PC-9 (cell line): ENCODE measurements at regions not wholly inside any gene's neighbourhood (a gene's known extent, or its start where the extent isn't known, plus 50 kb on each side); places are given as distances from the start of the nearest gene placed in this dataset.

Experiments used
- BruUV-seq: library from RNA; stranded (reverse); fragments of 400-500 nt; replicated peaks from 2 replicates; lab custom pipeline; 2021; lab: Mats Ljungman, UMichigan
- CTCF ChIA-PET: fragments of 300-600 bp; sonication (Branson Sonifier 250); formaldehyde crosslinking; loops from one replicate; lab custom pipeline; 2022; ENCODE audit warnings: antibody characterized with exemption; lab: Charles Lee
- POLR2A ChIA-PET: fragments of 300-600 bp; sonication (Branson Sonifier 250); formaldehyde crosslinking; loops from one replicate; lab custom pipeline; 2022; ENCODE audit warnings: antibody characterized with exemption; ENCODE audit not compliant: unreplicated experiment; lab: Charles Lee
- DNase-seq, 2 experiments: peaks; one replicate each; pipeline versions ENCODE4 v3.0.0 to v3.0.0-alpha.2; 2015 to 2022; ENCODE audit warnings: mixed read lengths in 1 of 2
- H2AFZ ChIP-seq: fragments of 200-600 bp; sonication (generic); 2 replicates; pipeline ENCODE4 v1.8.1; 2017; ENCODE audit warnings: antibody characterized with exemption
- H3F3A ChIP-seq: fragments of 200-600 bp; sonication (generic); 2 replicates; pipeline ENCODE4 v1.8.1; 2017; ENCODE audit warnings: antibody characterized with exemption, mild to moderate bottlenecking, low read depth; ENCODE audit not compliant: insufficient read depth
- H3K27ac ChIP-seq: fragments of 200-600 bp; sonication (generic); 2 replicates; pipeline ENCODE4 v1.6.1; 2016; ENCODE audit warnings: mixed run types
- H3K27me3 ChIP-seq: fragments of 200-600 bp; sonication (generic); 2 replicates; pipeline ENCODE4 v1.6.1; 2016; ENCODE audit warnings: low read depth, mixed run types; ENCODE audit not compliant: insufficient read depth
- H3K36me3 ChIP-seq: fragments of 200-600 bp; sonication (generic); 2 replicates; pipeline ENCODE4 v1.6.1; 2016; ENCODE audit warnings: low read depth, mixed run types
- H3K4me1 ChIP-seq: fragments of 200-600 bp; sonication (generic); replicated peaks from 2 replicates; pipeline ENCODE4 v1.6.1; 2016; ENCODE audit warnings: mixed run types; ENCODE audit not compliant: insufficient read depth
- H3K4me2 ChIP-seq: fragments of 200-600 bp; sonication (generic); 2 replicates; pipeline ENCODE4 v1.6.1; 2017; ENCODE audit warnings: mixed run types
- H3K4me3 ChIP-seq: fragments of 200-600 bp; sonication (generic); 2 replicates; pipeline ENCODE4 v1.6.1; 2016; ENCODE audit warnings: mixed run types
- H3K79me2 ChIP-seq: fragments of 200-600 bp; sonication (generic); 2 replicates; pipeline ENCODE4 v1.6.1; 2017; ENCODE audit warnings: low read depth, mixed run types
- H3K9me2 ChIP-seq: fragments of 200-600 bp; sonication (generic); 2 replicates; pipeline ENCODE4 v1.8.1; 2017; ENCODE audit warnings: mild to moderate bottlenecking; ENCODE audit not compliant: insufficient read depth
- H3K9me3 ChIP-seq: fragments of 200-600 bp; sonication (generic); 2 replicates; pipeline ENCODE4 v1.8.1; 2016; ENCODE audit warnings: low read depth; ENCODE audit not compliant: insufficient read depth
- H4K20me1 ChIP-seq: fragments of 200-600 bp; sonication (generic); 2 replicates; pipeline ENCODE4 v1.8.1; 2017; ENCODE audit not compliant: insufficient read depth
- CTCF ChIP-seq: fragments of 200-600 bp; sonication (generic); conservative IDR thresholded peaks from 2 replicates; pipeline ENCODE4 v1.6.1; 2017; ENCODE audit warnings: mixed run types, antibody characterized with exemption, mild to moderate bottlenecking, moderate library complexity
- EZH2 ChIP-seq: fragments of 200-600 bp; sonication (generic); IDR thresholded peaks from 2 replicates; pipeline ENCODE4 v1.8.0; 2017; ENCODE audit warnings: antibody characterized with exemption, low read depth
- intact Hi-C: fragments of 100-400 bp; cut with micrococcal nuclease; formaldehyde crosslinking; loops from one replicate; pipeline ENCODE4 v1.10.0; 2022; ENCODE audit not compliant: unreplicated experiment

- H3K79me2 ChIP-seq, result no peaks in the 10 kb centered on the region
- no peak overlapping the region for H3K4me3 ChIP-seq
- peaks cover 14% of the 10 kb centered on the region; the same call in 1 of the 2 replicates for H3K27me3 ChIP-seq
- no peaks in the 10 kb centered on the region for H3F3A ChIP-seq
- H3K4me1 ChIP-seq, result no peaks in the 10 kb centered on the region
- no peak for DNase-seq
- no peaks in the 10 kb centered on the region for H3K9me2 ChIP-seq
- no peaks in the 10 kb centered on the region for H4K20me1 ChIP-seq
- no peaks in the 10 kb centered on the region for H3K9me3 ChIP-seq
- intact Hi-C loops, result no loop called here
- ChIA-PET POLR2A (no interaction called here), CTCF (no interaction called here)
- BruUV-seq, result no TSS peak
- no peaks in the 10 kb centered on the region for H3K36me3 ChIP-seq
- TF ChIP-seq EZH2 (no peak), CTCF (no peak)
- no peak overlapping the region for H3K27ac ChIP-seq
- no peak overlapping the region for H3K4me2 ChIP-seq
- H2AFZ ChIP-seq, result no peak overlapping the region
Observed at GRCh38 chr2:15830937-15831549, 109.3 kb upstream of the MYCN start.

- Histone ChIP-seq H3K4me1 (no peaks in the 10 kb centered on the region), H3K4me2 (no peak overlapping the region), H3K79me2 (no peaks in the 10 kb centered on the region), H3K9me2 (no peaks in the 10 kb centered on the region), H3K9me3 (no peaks in the 10 kb centered on the region), H3K27ac (no peak overlapping the region), H3K36me3 (no peaks in the 10 kb centered on the region), H3F3A (no peaks in the 10 kb centered on the region), H3K27me3 (0 out of 2 replicates have a peak, but pooled peaks cover 10% of the 10 kb centered on the region), H4K20me1 (no peaks in the 10 kb centered on the region), H2AFZ (no peak overlapping the region), H3K4me3 (no peak overlapping the region)
- no TSS peak for BruUV-seq
- TF ChIP-seq EZH2, result no peak
- no peak for TF ChIP-seq CTCF
- intact Hi-C loops, result no loop called here
- DNase-seq, result no peak
- CTCF ChIA-PET, result no interaction called here
- POLR2A ChIA-PET, result no interaction called here
Observed at GRCh38 chr2:15832030-15832709, 108.2 kb upstream of the MYCN start.

DNA sequence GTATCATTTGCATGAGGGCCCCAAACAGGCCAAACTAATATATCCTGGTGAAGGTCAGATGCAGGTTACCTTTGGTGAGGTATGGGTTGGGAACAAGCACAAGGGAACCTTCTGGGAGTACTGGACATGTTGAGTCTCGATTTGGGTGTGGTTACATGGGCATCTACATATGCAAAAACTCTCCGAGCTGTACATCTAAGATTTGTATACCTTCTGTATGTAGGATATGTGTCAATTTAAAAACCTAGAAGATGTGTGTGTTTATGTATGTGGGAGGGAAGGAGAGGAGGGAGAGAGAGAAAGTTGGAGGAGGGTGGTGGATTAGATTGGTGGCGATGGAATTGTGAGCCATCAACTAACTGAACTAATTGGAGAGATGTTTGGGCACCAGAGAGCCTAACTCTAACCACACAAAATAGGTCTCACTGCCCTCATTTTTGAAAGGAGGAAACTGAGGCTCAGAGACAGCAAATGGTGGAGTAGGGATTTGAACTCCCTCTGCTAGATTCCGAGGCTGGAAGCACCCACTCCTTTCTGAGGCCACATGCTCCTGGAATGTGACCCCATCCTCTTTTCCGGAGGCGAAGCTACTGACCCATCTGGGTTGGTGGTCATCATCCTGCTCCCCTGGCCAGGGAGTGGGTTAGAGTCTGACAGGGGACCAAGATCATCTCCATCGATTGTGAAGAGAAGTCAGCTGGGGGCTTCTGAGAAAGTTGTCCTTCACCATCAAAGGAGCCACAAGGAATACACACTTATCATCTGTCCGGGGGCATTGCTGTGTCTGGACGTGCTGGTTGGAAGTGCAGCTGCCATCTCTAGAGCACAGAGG, 107.3 kb upstream of the MYCN start:
- no peak overlapping the region for H2AFZ ChIP-seq
- H3K27ac ChIP-seq, result no peak overlapping the region
- CTCF ChIA-PET, result no interaction called here
- intact Hi-C loops, result no loop called here
- no peaks in the 10 kb centered on the region for H3F3A ChIP-seq
- POLR2A ChIA-PET, result no interaction called here
- no peaks in the 10 kb centered on the region for H3K4me1 ChIP-seq
- no peaks in the 10 kb centered on the region for H3K9me2 ChIP-seq
- no peak for TF ChIP-seq CTCF
- no peak for TF ChIP-seq EZH2
- no peaks in the 10 kb centered on the region for H4K20me1 ChIP-seq
- no peaks in the 10 kb centered on the region for H3K36me3 ChIP-seq
- no peak for DNase-seq
- no peak overlapping the region for H3K4me2 ChIP-seq
- BruUV-seq, result no TSS peak
- no peak overlapping the region for H3K4me3 ChIP-seq
- H3K79me2 ChIP-seq, result no peaks in the 10 kb centered on the region
- H3K9me3 ChIP-seq, result no peaks in the 10 kb centered on the region
- H3K27me3 ChIP-seq, result 0 out of 2 replicates have a peak, but pooled peaks cover 10% of the 10 kb centered on the region
